Suprapubic skin (tissue), 4 donors: ENCODE measurements at regions not wholly inside any gene's neighbourhood (a gene's known extent, or its start where the extent isn't known, plus 50 kb on each side); places are given as distances from the start of the nearest gene placed in this dataset.

Experiments
- EP300 ChIP-seq: sonication (generic); formaldehyde crosslinking; IDR thresholded peaks from one replicate; pipeline ENCODE4 v1.6.1; 2017; ENCODE audit warnings: antibody characterized with exemption
- POLR2A ChIP-seq, 2 donors: fragments of 450-650 bp; IDR thresholded peaks; one replicate each; pipeline ENCODE4 v1.6.1; 2017; ENCODE audit warnings: antibody characterized with exemption in 2 of 2, mild to moderate bottlenecking in 2 of 2, moderate library complexity in 2 of 2
- POLR2AphosphoS5 ChIP-seq, 3 donors: sonication (generic); formaldehyde crosslinking; IDR thresholded peaks; one replicate each; pipeline ENCODE4 v1.6.1; 2017; ENCODE audit warnings: antibody characterized with exemption in 3 of 3
- TF ChIP-seq, protein P1 (sequence below), 2 donors: fragments of 200-600 bp in 1 of 2; fragments of 450-650 bp in 1 of 2; sonication (generic) in 1 of 2; IDR thresholded peaks; one replicate each; pipeline ENCODE4 v1.5.1; 2016 to 2019; ENCODE audit warnings: antibody characterized with exemption in 2 of 2, mild to moderate bottlenecking in 1 of 2, moderate library complexity in 1 of 2

DNA sequence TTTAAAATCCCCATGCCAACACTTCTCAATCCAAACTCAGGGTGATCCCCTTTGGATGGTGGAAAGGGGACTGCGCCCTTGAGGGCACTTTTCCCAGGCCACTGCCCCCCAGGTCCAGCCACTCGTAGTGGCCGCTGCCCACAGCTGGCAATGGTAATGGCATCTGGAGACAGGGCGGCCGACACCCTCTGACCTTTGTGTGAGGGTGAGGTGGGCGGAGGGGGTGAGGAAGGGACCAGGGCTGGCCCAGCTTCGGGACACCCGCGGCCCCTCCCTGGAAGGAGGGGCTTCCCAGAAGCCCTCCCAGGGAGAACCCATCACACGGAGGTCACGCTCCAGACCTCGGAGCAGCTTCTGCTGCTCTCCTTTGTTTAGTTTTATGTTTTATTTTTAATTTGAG is 289.7 kb downstream of the FOXL1 start:
- TF ChIP-seq, protein P1, sequence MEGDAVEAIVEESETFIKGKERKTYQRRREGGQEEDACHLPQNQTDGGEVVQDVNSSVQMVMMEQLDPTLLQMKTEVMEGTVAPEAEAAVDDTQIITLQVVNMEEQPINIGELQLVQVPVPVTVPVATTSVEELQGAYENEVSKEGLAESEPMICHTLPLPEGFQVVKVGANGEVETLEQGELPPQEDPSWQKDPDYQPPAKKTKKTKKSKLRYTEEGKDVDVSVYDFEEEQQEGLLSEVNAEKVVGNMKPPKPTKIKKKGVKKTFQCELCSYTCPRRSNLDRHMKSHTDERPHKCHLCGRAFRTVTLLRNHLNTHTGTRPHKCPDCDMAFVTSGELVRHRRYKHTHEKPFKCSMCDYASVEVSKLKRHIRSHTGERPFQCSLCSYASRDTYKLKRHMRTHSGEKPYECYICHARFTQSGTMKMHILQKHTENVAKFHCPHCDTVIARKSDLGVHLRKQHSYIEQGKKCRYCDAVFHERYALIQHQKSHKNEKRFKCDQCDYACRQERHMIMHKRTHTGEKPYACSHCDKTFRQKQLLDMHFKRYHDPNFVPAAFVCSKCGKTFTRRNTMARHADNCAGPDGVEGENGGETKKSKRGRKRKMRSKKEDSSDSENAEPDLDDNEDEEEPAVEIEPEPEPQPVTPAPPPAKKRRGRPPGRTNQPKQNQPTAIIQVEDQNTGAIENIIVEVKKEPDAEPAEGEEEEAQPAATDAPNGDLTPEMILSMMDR (IDR thresholded peaks at IDR 0.05) = no peak
- no peak for TF ChIP-seq POLR2A (IDR thresholded peaks at IDR 0.05)
- TF ChIP-seq EP300 = no peak
- no peak for TF ChIP-seq POLR2AphosphoS5 (IDR thresholded peaks at IDR 0.05)
